Neural progenitor cell (in vitro differentiated cells): ENCODE measurements at regions not wholly inside any gene's neighbourhood (a gene's known extent, or its start where the extent isn't known, plus 50 kb on each side); places are given as distances from the start of the nearest gene placed in this dataset.

Experiments used
- DNase-seq: peaks from one replicate; pipeline ENCODE4 v3.0.0-alpha.2; 2016; ENCODE audit warnings: low spot score
- H2AFZ ChIP-seq: fragments of 200-600 bp; sonication (generic); replicated peaks from 2 replicates; pipeline ENCODE4 v1.6.1; 2016; ENCODE audit warnings: antibody characterized with exemption
- H3F3A ChIP-seq: fragments of 200-600 bp; sonication (generic); 2 replicates; pipeline ENCODE4 v1.6.1; 2016; ENCODE audit warnings: antibody characterized with exemption, low read depth
- H3K27ac ChIP-seq: fragments of 200-600 bp; sonication (generic); 2 replicates; pipeline ENCODE4 v1.5.1; 2016; ENCODE audit warnings: mild to moderate bottlenecking
- H3K27me3 ChIP-seq: fragments of 200-600 bp; sonication (generic); 2 replicates; pipeline ENCODE4 v1.6.1; 2016; ENCODE audit warnings: mild to moderate bottlenecking, moderate library complexity
- H3K36me3 ChIP-seq: fragments of 200-600 bp; sonication (generic); 2 replicates; pipeline ENCODE4 v1.5.1; 2016
- H3K4me1 ChIP-seq: fragments of 200-600 bp; sonication (generic); 2 replicates; pipeline ENCODE4 v1.6.1; 2016; ENCODE audit warnings: mixed run types
- H3K4me2 ChIP-seq: fragments of 200-600 bp; sonication (generic); 2 replicates; pipeline ENCODE4 v1.6.1; 2016
- H3K4me3 ChIP-seq: fragments of 200-600 bp; sonication (generic); 2 replicates; pipeline ENCODE4 v1.5.1; 2016
- H3K79me2 ChIP-seq: fragments of 200-600 bp; sonication (generic); 2 replicates; pipeline ENCODE4 v1.6.1; 2016; ENCODE audit warnings: low read depth
- H3K9ac ChIP-seq: fragments of 200-600 bp; sonication (generic); 2 replicates; pipeline ENCODE4 v1.6.1; 2016
- H3K9me3 ChIP-seq: fragments of 200-600 bp; sonication (generic); 2 replicates; pipeline ENCODE4 v1.5.1; 2016; ENCODE audit warnings: low read depth
- H4K20me1 ChIP-seq: fragments of 200-600 bp; sonication (generic); 2 replicates; pipeline ENCODE4 v1.6.1; 2016; ENCODE audit warnings: low read depth
- H3K27ac Mint-ChIP-seq: 3 replicates; pipeline ENCODE4 v1.8.0; 2021; ENCODE audit warnings: mixed read lengths
- H3K27me3 Mint-ChIP-seq: 2 replicates; pipeline ENCODE4 v1.8.0; 2022; ENCODE audit warnings: low read depth, mild to moderate bottlenecking, inconsistent platforms, moderate library complexity, mixed read lengths; ENCODE audit not compliant: insufficient read depth
- H3K36me3 Mint-ChIP-seq: 3 replicates; pipeline ENCODE4 v1.8.0; 2021; ENCODE audit warnings: mixed read lengths
- H3K4me1 Mint-ChIP-seq: 3 replicates; pipeline ENCODE4 v1.8.0; 2021; ENCODE audit warnings: mixed read lengths
- H3K4me3 Mint-ChIP-seq: 3 replicates; pipeline ENCODE4 v1.8.0; 2021; ENCODE audit warnings: mild to moderate bottlenecking, moderate library complexity, mixed read lengths
- H3K9me3 Mint-ChIP-seq: 3 replicates; pipeline ENCODE4 v1.8.0; 2020; ENCODE audit warnings: mixed read lengths
- CTCF ChIP-seq: fragments of 200-600 bp; sonication (generic); IDR thresholded peaks from 2 replicates; pipeline ENCODE4 v1.5.1; 2017; ENCODE audit warnings: antibody characterized with exemption, mild to moderate bottlenecking
- EZH2 ChIP-seq: fragments of 200-600 bp; sonication (generic); IDR thresholded peaks from 2 replicates; pipeline ENCODE4 v1.6.1; 2017; ENCODE audit warnings: antibody characterized with exemption, mild to moderate bottlenecking, moderate library complexity
- EZH2phosphoT487 ChIP-seq: fragments of 200-600 bp; sonication (generic); IDR thresholded peaks from 2 replicates; pipeline ENCODE4 v1.6.1; 2017; ENCODE audit warnings: antibody characterized with exemption

GRCh38 chr4:130127297-130127696 is 1031.3 kb downstream of the C4orf33 start:
- no peak overlapping the region for H3K27ac ChIP-seq
- H3K4me3 ChIP-seq: no peak overlapping the region
- no peaks in the 10 kb centered on the region for H3K79me2 ChIP-seq
- H3K36me3 Mint-ChIP-seq: no peaks in the 10 kb centered on the region
- no peak overlapping the region for H2AFZ ChIP-seq
- no peak overlapping the region for H3K4me3 Mint-ChIP-seq
- H3K9me3 ChIP-seq: no peaks in the 10 kb centered on the region
- peaks cover 25% of the 10 kb centered on the region for H3K4me1 ChIP-seq
- H3K27ac Mint-ChIP-seq: no peak overlapping the region
- no peak overlapping the region for H3K4me2 ChIP-seq
- H3K27me3 Mint-ChIP-seq: peaks cover 3% of the 10 kb centered on the region
- no peaks in the 10 kb centered on the region for H3F3A ChIP-seq
- no peaks in the 10 kb centered on the region for H3K36me3 ChIP-seq
- no peak overlapping the region for H3K9ac ChIP-seq
- DNase-seq: no peak
- TF ChIP-seq CTCF: no peak
- no peak for TF ChIP-seq EZH2
- TF ChIP-seq EZH2phosphoT487: no peak
- no peaks in the 10 kb centered on the region for H3K27me3 ChIP-seq
- H3K9me3 Mint-ChIP-seq: no peaks in the 10 kb centered on the region
- H4K20me1 ChIP-seq: no peaks in the 10 kb centered on the region
- H3K4me1 Mint-ChIP-seq: peaks cover 20% of the 10 kb centered on the region

- Mint-ChIP-seq H3K4me1 (no peaks in the 10 kb centered on the region), H3K27ac (no peak overlapping the region), H3K27me3 (peaks cover 3% of the 10 kb centered on the region), H3K36me3 (no peaks in the 10 kb centered on the region), H3K9me3 (peaks cover 4% of the 10 kb centered on the region), H3K4me3 (no peak overlapping the region)
- H3K9me3 ChIP-seq: no peaks in the 10 kb centered on the region
- no peak for TF ChIP-seq CTCF
- no peak for TF ChIP-seq EZH2phosphoT487
- no peak for TF ChIP-seq EZH2
- H3K4me1 ChIP-seq: no peaks in the 10 kb centered on the region
- H3K27ac ChIP-seq: no peak overlapping the region
- no peak overlapping the region for H3K4me2 ChIP-seq
- H4K20me1 ChIP-seq: no peaks in the 10 kb centered on the region
- H3K4me3 ChIP-seq: no peak overlapping the region
- H3K79me2 ChIP-seq: no peaks in the 10 kb centered on the region
- no peaks in the 10 kb centered on the region for H3K36me3 ChIP-seq
- no peaks in the 10 kb centered on the region for H3K27me3 ChIP-seq
- no peak overlapping the region for H3K9ac ChIP-seq
- DNase-seq: no peak
- no peaks in the 10 kb centered on the region for H3F3A ChIP-seq
- H2AFZ ChIP-seq: no peak overlapping the region
Observed at GRCh38 chr4:130131536-130131935, 1035.6 kb downstream of the C4orf33 start.

- no peak overlapping the region for H3K4me3 Mint-ChIP-seq
- TF ChIP-seq CTCF: no peak
- TF ChIP-seq EZH2phosphoT487: no peak
- no peak for TF ChIP-seq EZH2
Observed at GRCh38 chr4:130141651-130142050, 1045.7 kb downstream of the C4orf33 start.

More at GRCh38 chr4:130141651-130142050, 1045.7 kb downstream of the C4orf33 start:
- Histone ChIP-seq H3K9me3 (no peaks in the 10 kb centered on the region), H4K20me1 (no peaks in the 10 kb centered on the region), H3K9ac (no peak overlapping the region), H3K79me2 (no peaks in the 10 kb centered on the region), H3K36me3 (no peaks in the 10 kb centered on the region), H3K4me3 (no peak overlapping the region), H3K4me2 (no peak overlapping the region), H3K27ac (no peak overlapping the region), H2AFZ (no peak overlapping the region), H3K4me1 (no peaks in the 10 kb centered on the region), H3K27me3 (no peaks in the 10 kb centered on the region), H3F3A (no peaks in the 10 kb centered on the region)
- Mint-ChIP-seq H3K9me3 (no peaks in the 10 kb centered on the region), H3K27me3 (no peaks in the 10 kb centered on the region), H3K36me3 (no peaks in the 10 kb centered on the region), H3K4me1 (peaks cover under 1% of the 10 kb centered on the region), H3K27ac (no peak overlapping the region)
- DNase-seq: no peak
